GM13976 (cell line): ENCODE measurements at regions not wholly inside any gene's neighbourhood (a gene's known extent, or its start where the extent isn't known, plus 50 kb on each side); places are given as distances from the start of the nearest gene placed in this dataset.
"Not testable (repeated sequence)": the region's sequence is repeated elsewhere in the genome, so short reads cannot be mapped to it uniquely, and the experiment has no call there.

Experiments used
- DNase-seq: peaks from one replicate; pipeline ENCODE4 v3.0.0; 2012; ENCODE audit warnings: low spot score
- in situ Hi-C: fragments of 300-500 bp; cut with MboI; formaldehyde crosslinking; loops from one replicate; pipeline ENCODE4 v1.12.0; 2022; ENCODE audit warnings: low sequenced_read_pairs, mixed read lengths, inconsistent platforms; ENCODE audit not compliant: unreplicated experiment
- TF ChIP-seq, protein P1 (sequence below): IDR thresholded peaks from 2 replicates; pipeline ENCODE4 v1.5.1; 2012; ENCODE audit warnings: borderline replicate concordance, mild to moderate bottlenecking; ENCODE audit not compliant: insufficient read depth; ENCODE audit errors: extremely low read depth, missing control alignments, control extremely low read depth

DNA sequence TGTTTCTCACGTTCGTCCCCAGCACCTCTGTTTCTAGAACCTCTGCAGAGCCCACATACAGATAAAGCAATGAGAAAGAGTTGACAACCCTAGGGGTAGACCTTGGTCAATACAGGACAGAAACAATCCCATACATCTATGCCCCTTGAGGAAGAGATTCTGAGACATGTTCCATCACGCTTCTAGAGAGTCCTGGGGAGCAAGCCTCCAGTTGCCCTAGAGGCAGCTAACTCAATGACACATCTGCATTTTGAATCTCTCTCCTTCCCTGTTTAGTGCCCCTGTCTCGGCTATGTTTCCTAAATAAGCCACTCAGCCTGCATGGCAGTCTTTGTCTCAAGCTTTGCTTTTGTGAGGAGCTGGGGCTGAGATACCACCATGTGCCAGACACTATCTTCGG, 435.3 kb downstream of the CD83 start:
- in situ Hi-C loops, result no loop called here
- no peak for DNase-seq
- TF ChIP-seq, protein P1, sequence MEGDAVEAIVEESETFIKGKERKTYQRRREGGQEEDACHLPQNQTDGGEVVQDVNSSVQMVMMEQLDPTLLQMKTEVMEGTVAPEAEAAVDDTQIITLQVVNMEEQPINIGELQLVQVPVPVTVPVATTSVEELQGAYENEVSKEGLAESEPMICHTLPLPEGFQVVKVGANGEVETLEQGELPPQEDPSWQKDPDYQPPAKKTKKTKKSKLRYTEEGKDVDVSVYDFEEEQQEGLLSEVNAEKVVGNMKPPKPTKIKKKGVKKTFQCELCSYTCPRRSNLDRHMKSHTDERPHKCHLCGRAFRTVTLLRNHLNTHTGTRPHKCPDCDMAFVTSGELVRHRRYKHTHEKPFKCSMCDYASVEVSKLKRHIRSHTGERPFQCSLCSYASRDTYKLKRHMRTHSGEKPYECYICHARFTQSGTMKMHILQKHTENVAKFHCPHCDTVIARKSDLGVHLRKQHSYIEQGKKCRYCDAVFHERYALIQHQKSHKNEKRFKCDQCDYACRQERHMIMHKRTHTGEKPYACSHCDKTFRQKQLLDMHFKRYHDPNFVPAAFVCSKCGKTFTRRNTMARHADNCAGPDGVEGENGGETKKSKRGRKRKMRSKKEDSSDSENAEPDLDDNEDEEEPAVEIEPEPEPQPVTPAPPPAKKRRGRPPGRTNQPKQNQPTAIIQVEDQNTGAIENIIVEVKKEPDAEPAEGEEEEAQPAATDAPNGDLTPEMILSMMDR, result no peak

DNA sequence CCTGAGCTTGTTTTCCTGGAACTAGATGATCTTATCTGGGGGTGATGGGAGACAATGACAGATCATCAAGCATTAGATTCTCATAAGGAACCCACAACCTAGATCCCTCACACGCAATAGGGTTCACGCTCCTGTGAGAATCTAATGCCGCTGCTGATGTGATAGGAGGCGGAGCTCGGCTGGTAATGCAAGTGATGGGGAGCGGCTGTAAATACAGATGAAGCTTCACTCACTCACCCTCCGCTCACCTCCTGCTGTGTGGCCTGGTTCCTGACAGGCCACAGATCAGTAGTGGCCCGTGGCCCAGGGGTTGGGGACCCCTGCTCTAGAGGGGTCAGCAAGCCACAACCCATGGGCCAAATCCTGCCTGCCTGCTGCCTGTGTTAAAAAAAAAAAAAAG, 435.9 kb downstream of the CD83 start:
- in situ Hi-C loops, result no loop called here
- no peak for DNase-seq
- TF ChIP-seq, protein P1, result no peak

DNA sequence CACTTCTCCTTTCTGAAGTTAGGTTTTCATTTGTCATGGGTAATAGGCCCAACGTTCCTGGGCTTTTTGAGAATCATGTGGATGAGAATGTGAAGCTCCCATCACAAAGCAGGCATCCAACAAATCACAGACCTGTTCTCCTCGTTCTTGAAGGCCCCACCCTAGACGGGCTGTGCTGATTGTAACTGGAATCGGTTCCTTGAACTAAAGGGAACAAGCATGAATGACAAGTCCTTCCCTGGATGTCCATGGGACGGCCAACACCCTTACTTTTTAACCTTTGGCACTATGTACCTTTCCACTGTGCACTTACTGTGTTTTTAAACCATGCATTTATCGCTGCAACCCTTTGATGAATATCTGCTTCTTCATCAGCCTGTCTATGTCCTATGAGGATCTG, 438.2 kb downstream of the CD83 start:
- in situ Hi-C loops, result no loop called here
- no peak for DNase-seq
- TF ChIP-seq, protein P1, result no peak

DNA sequence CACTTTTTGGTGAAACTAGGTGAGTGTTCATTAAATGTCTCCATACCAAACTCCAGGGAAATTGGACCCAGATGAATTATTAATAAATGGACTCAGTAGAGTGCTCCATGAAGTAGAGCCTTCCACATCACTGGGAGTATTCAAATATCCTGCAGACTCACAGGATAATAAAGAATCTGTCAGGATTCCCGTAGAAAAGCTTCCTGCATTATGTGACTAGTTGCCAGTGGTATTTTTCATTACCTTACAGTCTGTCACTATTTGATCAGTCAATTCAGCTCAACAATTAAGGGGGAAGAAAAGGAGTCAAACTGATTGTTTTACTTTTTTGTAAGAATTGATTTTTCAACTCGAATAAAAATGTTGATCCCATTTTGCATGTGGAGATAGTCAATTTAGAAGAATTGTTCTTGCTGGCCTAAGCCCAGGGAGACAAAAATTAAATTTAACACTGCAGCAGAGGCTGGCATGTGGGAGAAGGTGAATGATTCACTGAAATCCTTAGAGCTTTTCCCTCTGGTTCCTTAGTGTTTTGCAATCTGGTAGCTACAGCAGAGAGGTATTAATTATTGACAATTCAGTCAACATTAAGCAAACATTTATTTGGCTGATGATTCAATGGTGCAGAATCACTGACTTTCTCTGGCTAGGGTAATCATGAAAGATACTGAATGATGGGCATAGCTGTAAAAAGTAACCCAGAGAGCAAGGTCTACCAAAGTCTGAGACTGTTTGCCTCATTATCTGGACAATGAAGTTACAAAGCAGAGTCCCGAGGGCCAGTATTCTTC, 442.4 kb downstream of the CD83 start:
- in situ Hi-C loops, result no loop called here
- TF ChIP-seq, protein P1, result no peak
- no peak for DNase-seq

DNA sequence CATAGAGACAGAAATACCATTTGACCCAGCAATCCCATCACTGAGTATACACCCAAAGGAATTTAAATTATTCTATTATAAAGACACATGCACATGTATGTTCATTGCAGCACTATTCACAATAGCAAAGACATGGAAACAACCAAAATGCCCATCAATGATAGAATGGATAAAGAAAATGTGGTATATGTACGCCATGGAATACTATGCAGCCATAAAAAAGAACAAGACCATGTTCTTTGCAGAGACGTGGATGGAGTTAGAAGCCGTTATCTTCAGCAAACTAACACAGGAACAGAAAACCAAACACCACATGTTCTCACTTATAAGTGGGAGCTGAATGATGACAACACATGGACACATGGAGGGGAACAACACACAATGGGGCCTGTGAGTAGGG, 444.0 kb downstream of the CD83 start:
- in situ Hi-C loops, result not testable (repeated sequence)

DNA sequence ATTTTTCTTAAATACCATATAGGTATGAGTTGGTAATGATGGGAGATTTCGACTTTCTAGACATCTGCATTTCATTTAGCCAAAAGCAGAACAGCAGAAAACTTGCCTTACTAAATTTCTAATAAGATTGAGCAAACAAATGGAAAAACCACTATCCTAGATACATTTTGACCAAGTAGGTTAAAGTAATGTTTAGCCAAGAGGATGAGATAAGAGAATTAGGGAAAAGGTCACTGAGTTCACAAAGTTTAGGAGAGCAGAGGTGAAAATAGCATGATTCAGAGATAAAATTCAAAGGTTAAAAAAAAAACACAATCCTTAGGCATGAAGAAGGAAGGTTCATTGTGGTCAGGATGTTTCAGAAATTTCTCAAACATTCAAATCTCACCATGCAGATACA, 450.3 kb downstream of the CD83 start:
- TF ChIP-seq, protein P1, result no peak
- in situ Hi-C loops, result no loop called here
- no peak for DNase-seq

More for the DNA sequence above, 444.0 kb downstream of the CD83 start:
- not testable (repeated sequence) for DNase-seq

DNA sequence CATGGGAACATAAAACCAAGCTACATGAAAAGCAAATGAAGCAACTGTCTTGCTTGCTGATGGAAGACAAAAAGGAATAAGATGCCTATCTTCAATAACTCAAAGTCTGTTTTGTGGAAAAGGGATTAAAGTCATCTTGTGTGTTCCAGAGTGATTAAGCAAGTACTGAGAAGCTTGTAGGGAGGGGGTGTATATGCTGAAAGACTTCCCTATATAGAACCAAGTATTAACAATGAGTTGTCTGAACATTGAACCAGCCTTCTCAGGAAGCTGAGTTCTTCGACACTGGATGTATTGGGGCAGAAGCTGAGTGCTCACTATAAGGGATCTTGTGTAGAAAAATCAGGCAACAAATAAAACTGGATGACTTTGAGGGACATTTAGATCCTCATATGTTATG, 451.8 kb downstream of the CD83 start:
- TF ChIP-seq, protein P1, result no peak
- in situ Hi-C loops, result no loop called here
- no peak for DNase-seq

DNA sequence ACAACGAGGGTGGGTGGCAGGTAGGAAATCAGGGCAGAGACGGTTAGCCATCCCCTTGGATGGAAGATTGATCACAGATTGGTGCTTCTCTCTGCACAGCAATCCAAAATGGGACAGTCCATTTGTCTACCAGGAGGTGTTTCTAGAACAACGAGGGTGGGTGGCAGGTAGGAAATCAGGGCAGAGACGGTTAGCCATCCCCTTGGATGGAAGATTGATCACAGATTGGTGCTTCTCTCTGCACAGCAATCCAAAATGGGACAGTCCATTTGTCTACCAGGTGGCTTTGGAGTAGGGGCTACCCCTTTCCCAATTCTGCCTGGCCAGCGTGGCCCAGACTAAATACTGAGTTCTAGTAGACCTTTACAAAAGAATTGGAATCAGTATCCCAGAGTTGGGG, 452.3 kb downstream of the CD83 start:
- DNase-seq, in situ Hi-C loops: not testable (repeated sequence)
